ENCODE measurements at regions not wholly inside any gene's neighbourhood (a gene's known extent, or its start where the extent isn't known, plus 50 kb on each side); places are given as distances from the start of the nearest gene placed in this dataset.

GRCh38 chr13:104683789-104684188, 1617.6 kb upstream of the SLC10A2 start:
- H3K79me1 ChIP-seq (ENCODE audit: low read depth, low read length) = no peaks in the 10 kb centered on the region
- no peak overlapping the region for H3K4me2 ChIP-seq (ENCODE audit: insufficient read depth in 1 of 2, low read depth in 2 of 2, low read length in 2 of 2)
- POLR2A ChIA-PET (ENCODE audit: partially characterized antibody) = interaction anchor here (0.6 kb wide), 1 partner anchor 388 kb away, joined by 4 read pairs; no protein-coding TSS in a partner anchor
- no peak overlapping the region for H2AFZ ChIP-seq (ENCODE audit: low read length)
- no peaks in the 10 kb centered on the region for H3K27me3 ChIP-seq (replicated peaks in 1 of 4; ENCODE audit: control insufficient read depth in 3 of 4, extremely low read depth in 1 of 4, insufficient read depth in 3 of 4, low read length in 3 of 4)
- no peak overlapping the region for H2BK15ac ChIP-seq (ENCODE audit: low read length)
- H4K5ac ChIP-seq (ENCODE audit: insufficient read length, low read depth, low read length) = no peak overlapping the region
- FAIRE-seq (no peak), DNase-seq (ENCODE audit: low read depth in 1 of 2, low spot score in 2 of 2) (no peak)
- no peak for TF ChIP-seq NRF1 (IDR thresholded peaks at IDR 0.05; ENCODE audit: low read depth, low read length)
- no peak for TF ChIP-seq GABPA (IDR thresholded peaks at IDR 0.05; ENCODE audit: borderline replicate concordance, insufficient read depth, low read length)
- TF ChIP-seq CHD2 (IDR thresholded peaks at IDR 0.05; ENCODE audit: low read length) = no peak
- TF ChIP-seq EZH2 (IDR thresholded peaks at IDR 0.05; ENCODE audit: low read depth, low read length, severe bottlenecking) = no peak
- no peak for TF ChIP-seq TAF7 (optimal IDR thresholded peaks at IDR 0.05; ENCODE audit: borderline replicate concordance, low read depth, low read length)
- no peak for TF ChIP-seq SP1 (IDR thresholded peaks at IDR 0.05; ENCODE audit: low read depth, low read length)
- no peak for TF ChIP-seq RAD21 (IDR thresholded peaks at IDR 0.05 in 1 of 2, conservative IDR thresholded peaks at IDR 0.05 in 1 of 2; ENCODE audit: low read depth in 2 of 2, low read length in 2 of 2)
- TF ChIP-seq SAP30 (IDR thresholded peaks at IDR 0.05; ENCODE audit: insufficient read depth, insufficient replicate concordance, low read length) = no peak
- TF ChIP-seq POLR2AphosphoS5 (IDR thresholded peaks at IDR 0.05; ENCODE audit: low read depth, low read length) = no peak
- TF ChIP-seq MAFK (IDR thresholded peaks at IDR 0.05; ENCODE audit: low read depth, low read length) = no peak
- TF ChIP-seq SIN3A (conservative IDR thresholded peaks at IDR 0.05 in 1 of 2, IDR thresholded peaks at IDR 0.05 in 1 of 2; ENCODE audit: low read depth in 1 of 2, low read length in 2 of 2) = no peak
- no peak overlapping the region for H2BK120ac ChIP-seq (replicated peaks; ENCODE audit: low read depth, low read length)
- no peak overlapping the region for H3K4me3 ChIP-seq (ENCODE audit: extremely low read depth in 1 of 4, insufficient read depth in 2 of 4, low read depth in 3 of 4, low read length in 4 of 4)
- no peak overlapping the region for H2AK5ac ChIP-seq (ENCODE audit: low read depth, low read length)
- no peaks in the 10 kb centered on the region for H3K4me1 ChIP-seq (replicated peaks in 1 of 4; ENCODE audit: control insufficient read depth in 3 of 4, insufficient read depth in 4 of 4, low read length in 3 of 4)
- H3K23ac ChIP-seq (ENCODE audit: insufficient read length) = no peak overlapping the region
- no peak overlapping the region for H2BK20ac ChIP-seq (ENCODE audit: low read length)
- no peak overlapping the region for H2BK5ac ChIP-seq (ENCODE audit: low read depth, low read length)
- CTCF ChIA-PET (ENCODE audit: partially characterized antibody) = no interaction called here
- no peak overlapping the region for H3K14ac ChIP-seq (ENCODE audit: insufficient read length)
- H3K79me2 ChIP-seq (ENCODE audit: control insufficient read depth in 1 of 2, insufficient read depth in 2 of 2, low read length in 2 of 2) = no peaks in the 10 kb centered on the region
- no peak overlapping the region for H3K27ac ChIP-seq (ENCODE audit: low read depth, low read length)
- no peaks in the 10 kb centered on the region for H3K9me3 ChIP-seq (ENCODE audit: insufficient read depth in 2 of 2, low read depth in 1 of 2, low read length in 1 of 2)
- no peaks in the 10 kb centered on the region for H3K23me2 ChIP-seq (ENCODE audit: low read depth, low read length)
- no peak overlapping the region for H3K56ac ChIP-seq (replicated peaks; ENCODE audit: insufficient read length, low read depth, low read length)
- H4K20me1 ChIP-seq (replicated peaks in 1 of 2; ENCODE audit: control insufficient read depth in 1 of 2, insufficient read depth in 2 of 2, low read length in 2 of 2) = no peaks in the 10 kb centered on the region
- H4K8ac ChIP-seq (ENCODE audit: extremely low read depth, insufficient read depth, low read length) = no peak overlapping the region
- no peak overlapping the region for H3K4ac ChIP-seq (replicated peaks; ENCODE audit: insufficient read length, low read depth, low read length)
- H4K91ac ChIP-seq (replicated peaks; ENCODE audit: insufficient read length, low read length) = no peak overlapping the region
- H3K36me3 ChIP-seq (ENCODE audit: control insufficient read depth in 2 of 4, insufficient read depth in 4 of 4, low read length in 3 of 4) = no peaks in the 10 kb centered on the region
- H3K18ac ChIP-seq (ENCODE audit: extremely low read depth, low read length) = no peak overlapping the region
- no peak overlapping the region for H2BK12ac ChIP-seq (ENCODE audit: low read depth, low read length)
- H3K9ac ChIP-seq (replicated peaks in 1 of 4; ENCODE audit: extremely low read depth in 1 of 4, low read depth in 3 of 4, low read length in 3 of 4) = no peak overlapping the region
